ENCODE measurements at regions not wholly inside any gene's neighbourhood (a gene's known extent, or its start where the extent isn't known, plus 50 kb on each side); places are given as distances from the start of the nearest gene placed in this dataset.

GRCh38 chr21:14753069-14753465 is 207.0 kb upstream of the SAMSN1 start:
- TF ChIP-seq POLR2A (IDR thresholded peaks at IDR 0.05) (no peak), POLR2AphosphoS5 (IDR thresholded peaks at IDR 0.05) (no peak)
- TF ChIP-seq, protein P1, sequence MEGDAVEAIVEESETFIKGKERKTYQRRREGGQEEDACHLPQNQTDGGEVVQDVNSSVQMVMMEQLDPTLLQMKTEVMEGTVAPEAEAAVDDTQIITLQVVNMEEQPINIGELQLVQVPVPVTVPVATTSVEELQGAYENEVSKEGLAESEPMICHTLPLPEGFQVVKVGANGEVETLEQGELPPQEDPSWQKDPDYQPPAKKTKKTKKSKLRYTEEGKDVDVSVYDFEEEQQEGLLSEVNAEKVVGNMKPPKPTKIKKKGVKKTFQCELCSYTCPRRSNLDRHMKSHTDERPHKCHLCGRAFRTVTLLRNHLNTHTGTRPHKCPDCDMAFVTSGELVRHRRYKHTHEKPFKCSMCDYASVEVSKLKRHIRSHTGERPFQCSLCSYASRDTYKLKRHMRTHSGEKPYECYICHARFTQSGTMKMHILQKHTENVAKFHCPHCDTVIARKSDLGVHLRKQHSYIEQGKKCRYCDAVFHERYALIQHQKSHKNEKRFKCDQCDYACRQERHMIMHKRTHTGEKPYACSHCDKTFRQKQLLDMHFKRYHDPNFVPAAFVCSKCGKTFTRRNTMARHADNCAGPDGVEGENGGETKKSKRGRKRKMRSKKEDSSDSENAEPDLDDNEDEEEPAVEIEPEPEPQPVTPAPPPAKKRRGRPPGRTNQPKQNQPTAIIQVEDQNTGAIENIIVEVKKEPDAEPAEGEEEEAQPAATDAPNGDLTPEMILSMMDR (IDR thresholded peaks at IDR 0.05): no peak
- H3K4me3 ChIP-seq: no peak overlapping the region
- DNase-seq (ENCODE audit: low spot score in 2 of 2): no peak
- H3K4me1 ChIP-seq: no peaks in the 10 kb centered on the region
- no peaks in the 10 kb centered on the region for H3K9me3 ChIP-seq
- H3K27me3 ChIP-seq: no peaks in the 10 kb centered on the region
- no peaks in the 10 kb centered on the region for H3K36me3 ChIP-seq
- intact Hi-C loops (cut with DNase I; ENCODE audit: low total_unique reads): no loop called here
- H3K27ac ChIP-seq: no peak overlapping the region

- no peak for TF ChIP-seq POLR2AphosphoS5 (IDR thresholded peaks at IDR 0.05)
- TF ChIP-seq, protein P1 (IDR thresholded peaks at IDR 0.05): no peak
- TF ChIP-seq POLR2A (IDR thresholded peaks at IDR 0.05): no peak
- H3K36me3 ChIP-seq: no peaks in the 10 kb centered on the region
- intact Hi-C loops (cut with DNase I; ENCODE audit: low total_unique reads): no loop called here
- no peaks in the 10 kb centered on the region for H3K9me3 ChIP-seq
- no peaks in the 10 kb centered on the region for H3K27me3 ChIP-seq
- no peak for DNase-seq (ENCODE audit: low spot score in 2 of 2)
- H3K4me3 ChIP-seq: no peak overlapping the region
- no peak overlapping the region for H3K27ac ChIP-seq
- no peaks in the 10 kb centered on the region for H3K4me1 ChIP-seq
These were observed 206.3 kb upstream of the SAMSN1 start for GRCh38 chr21:14752345-14752909.

- no peaks in the 10 kb centered on the region for H3K4me1 ChIP-seq
- H3K9me3 ChIP-seq: no peaks in the 10 kb centered on the region
- no peak for DNase-seq (ENCODE audit: low spot score in 2 of 2)
- H3K36me3 ChIP-seq: no peaks in the 10 kb centered on the region
- no peak overlapping the region for H3K4me3 ChIP-seq
- H3K27ac ChIP-seq: no peak overlapping the region
- intact Hi-C loops (cut with DNase I; ENCODE audit: low total_unique reads): no loop called here
- TF ChIP-seq POLR2AphosphoS5 (IDR thresholded peaks at IDR 0.05) (no peak), POLR2A (IDR thresholded peaks at IDR 0.05) (no peak)
- TF ChIP-seq, protein P1 (IDR thresholded peaks at IDR 0.05): no peak
- no peaks in the 10 kb centered on the region for H3K27me3 ChIP-seq
These were observed 205.7 kb upstream of the SAMSN1 start for GRCh38 chr21:14751602-14752344.

- DNase-seq (ENCODE audit: low spot score in 2 of 2): no peak
- Histone ChIP-seq H3K4me1 (no peaks in the 10 kb centered on the region), H3K27ac (no peak overlapping the region), H3K4me3 (no peak overlapping the region), H3K27me3 (no peaks in the 10 kb centered on the region), H3K9me3 (no peaks in the 10 kb centered on the region), H3K36me3 (no peaks in the 10 kb centered on the region)
- intact Hi-C loops (cut with DNase I; ENCODE audit: low total_unique reads): no loop called here
- TF ChIP-seq, protein P1 (IDR thresholded peaks at IDR 0.05): no peak
- TF ChIP-seq POLR2A (IDR thresholded peaks at IDR 0.05) (no peak), POLR2AphosphoS5 (IDR thresholded peaks at IDR 0.05) (no peak)
These were observed 204.9 kb upstream of the SAMSN1 start for GRCh38 chr21:14751011-14751410.

DNA sequence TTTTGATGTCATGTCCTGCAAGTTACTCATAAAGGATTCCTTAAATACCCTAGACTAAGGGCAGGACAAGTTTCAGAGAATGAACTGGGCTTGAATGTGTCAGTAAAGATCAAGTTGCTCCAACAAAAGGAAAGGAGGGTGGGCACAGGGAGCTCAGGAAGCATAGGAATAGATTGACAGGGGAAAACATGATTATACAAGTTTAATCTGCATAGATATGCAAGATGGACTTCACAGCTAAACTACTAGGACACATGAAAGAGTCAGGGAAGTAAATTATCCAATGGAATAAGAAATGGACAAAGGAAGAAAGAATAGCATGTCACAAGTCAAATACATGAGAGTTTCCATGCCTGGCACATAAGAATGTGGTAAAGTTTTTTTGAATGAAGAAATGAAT is 203.9 kb upstream of the SAMSN1 start:
- Histone ChIP-seq H3K27me3 (no peaks in the 10 kb centered on the region), H3K27ac (no peak overlapping the region), H3K4me1 (no peaks in the 10 kb centered on the region), H3K4me3 (no peak overlapping the region), H3K9me3 (no peaks in the 10 kb centered on the region), H3K36me3 (no peaks in the 10 kb centered on the region)
- DNase-seq (ENCODE audit: low spot score in 2 of 2): no peak
- intact Hi-C loops (cut with DNase I; ENCODE audit: low total_unique reads): no loop called here
- TF ChIP-seq POLR2A (IDR thresholded peaks at IDR 0.05) (no peak), POLR2AphosphoS5 (IDR thresholded peaks at IDR 0.05) (no peak)
- TF ChIP-seq, protein P1 (IDR thresholded peaks at IDR 0.05): no peak
